ENCODE measurements at regions not wholly inside any gene's neighbourhood (a gene's known extent, or its start where the extent isn't known, plus 50 kb on each side); places are given as distances from the start of the nearest gene placed in this dataset.

- Mint-ChIP-seq H3K9me3 (no peaks in the 10 kb centered on the region), H3K4me1 (no peaks in the 10 kb centered on the region), H3K4me3 (no peak overlapping the region), H3K27ac (no peak overlapping the region), H3K36me3 (no peaks in the 10 kb centered on the region), H3K27me3 (ENCODE audit: low read depth) (no peaks in the 10 kb centered on the region)
- no peak for DNase-seq (ENCODE audit: low spot score in 2 of 2, unreplicated experiment in 2 of 2)
- no peak for TF ChIP-seq CTCF (IDR thresholded peaks at IDR 0.05; ENCODE audit: unreplicated experiment)
Observed at GRCh38 chr11:26088391-26088790, 243.5 kb upstream of the ANO3 start.

- Mint-ChIP-seq H3K4me1 (no peaks in the 10 kb centered on the region), H3K9me3 (peaks cover 7% of the 10 kb centered on the region), H3K27me3 (ENCODE audit: low read depth) (no peaks in the 10 kb centered on the region), H3K27ac (no peak overlapping the region), H3K4me3 (no peak overlapping the region), H3K36me3 (no peaks in the 10 kb centered on the region)
- DNase-seq (ENCODE audit: low spot score in 2 of 2, unreplicated experiment in 2 of 2) = no peak
- TF ChIP-seq CTCF (IDR thresholded peaks at IDR 0.05; ENCODE audit: unreplicated experiment) = no peak
Observed at GRCh38 chr11:26090651-26091050, 241.3 kb upstream of the ANO3 start.

GRCh38 chr11:26093206-26093605 is 238.7 kb upstream of the ANO3 start:
- H3K4me1 Mint-ChIP-seq = peaks cover 8% of the 10 kb centered on the region
- H3K27me3 Mint-ChIP-seq (ENCODE audit: low read depth) = no peaks in the 10 kb centered on the region
- H3K4me3 Mint-ChIP-seq = no peak overlapping the region
- no peak for DNase-seq (ENCODE audit: low spot score in 2 of 2, unreplicated experiment in 2 of 2)
- TF ChIP-seq CTCF (IDR thresholded peaks at IDR 0.05; ENCODE audit: unreplicated experiment) = no peak
- H3K36me3 Mint-ChIP-seq = no peaks in the 10 kb centered on the region
- H3K27ac Mint-ChIP-seq = no peak overlapping the region
- peaks cover 7% of the 10 kb centered on the region for H3K9me3 Mint-ChIP-seq

GRCh38 chr11:26095340-26095739 is 236.6 kb upstream of the ANO3 start:
- H3K4me1 Mint-ChIP-seq = peaks cover 8% of the 10 kb centered on the region
- H3K27me3 Mint-ChIP-seq (ENCODE audit: low read depth) = no peaks in the 10 kb centered on the region
- H3K27ac Mint-ChIP-seq = no peak overlapping the region
- H3K36me3 Mint-ChIP-seq = no peaks in the 10 kb centered on the region
- no peak overlapping the region for H3K4me3 Mint-ChIP-seq
- no peak for DNase-seq (ENCODE audit: low spot score in 2 of 2, unreplicated experiment in 2 of 2)
- TF ChIP-seq CTCF (IDR thresholded peaks at IDR 0.05; ENCODE audit: unreplicated experiment) = no peak
- peaks cover 7% of the 10 kb centered on the region for H3K9me3 Mint-ChIP-seq

- DNase-seq (ENCODE audit: low spot score in 2 of 2, unreplicated experiment in 2 of 2) = no peak
- Mint-ChIP-seq H3K27me3 (ENCODE audit: low read depth) (no peaks in the 10 kb centered on the region), H3K27ac (no peak overlapping the region), H3K4me1 (peaks cover 8% of the 10 kb centered on the region), H3K4me3 (no peak overlapping the region), H3K9me3 (peaks cover 7% of the 10 kb centered on the region), H3K36me3 (no peaks in the 10 kb centered on the region)
- no peak for TF ChIP-seq CTCF (IDR thresholded peaks at IDR 0.05; ENCODE audit: unreplicated experiment)
Observed at GRCh38 chr11:26096451-26096850, 235.5 kb upstream of the ANO3 start.

- Mint-ChIP-seq H3K9me3 (peaks cover 6% of the 10 kb centered on the region), H3K27ac (no peak overlapping the region), H3K36me3 (no peaks in the 10 kb centered on the region), H3K4me3 (no peak overlapping the region), H3K27me3 (ENCODE audit: low read depth) (no peaks in the 10 kb centered on the region), H3K4me1 (peaks cover 3% of the 10 kb centered on the region)
- TF ChIP-seq CTCF (IDR thresholded peaks at IDR 0.05; ENCODE audit: unreplicated experiment) = no peak
- no peak for DNase-seq (ENCODE audit: low spot score in 2 of 2, unreplicated experiment in 2 of 2)
Observed at GRCh38 chr11:26102325-26102724, 229.6 kb upstream of the ANO3 start.
